ENCODE measurements at regions not wholly inside any gene's neighbourhood (a gene's known extent, or its start where the extent isn't known, plus 50 kb on each side); places are given as distances from the start of the nearest gene placed in this dataset.
"Not testable (repeated sequence)": the region's sequence is repeated elsewhere in the genome, so short reads cannot be mapped to it uniquely, and the experiment has no call there.

- ATAC-seq (ENCODE audit: insufficient read depth, low read depth) (no peak), DNase-seq (no peak)
- Histone ChIP-seq H3K4me1 (ENCODE audit: insufficient read depth, low read length) (no peaks in the 10 kb centered on the region), H2AFZ (ENCODE audit: low read depth, low read length) (no peak overlapping the region), H3K4me2 (ENCODE audit: insufficient read depth, low read length) (no peak overlapping the region), H3K36me3 (ENCODE audit: insufficient read depth, low read length) (no peaks in the 10 kb centered on the region), H4K20me1 (ENCODE audit: insufficient read depth, low read length) (no peaks in the 10 kb centered on the region), H3K9me3 (ENCODE audit: insufficient read depth, low read length, severe bottlenecking) (peaks cover 5% of the 10 kb centered on the region), H3K4me3 (ENCODE audit: low read depth in 1 of 2, low read length in 2 of 2) (no peak overlapping the region), H3K9ac (ENCODE audit: low read depth, low read length) (no peak overlapping the region), H3K79me2 (ENCODE audit: insufficient read depth, low read length) (no peaks in the 10 kb centered on the region), H3K27ac (ENCODE audit: low read length) (no peak overlapping the region), H3K27me3 (ENCODE audit: insufficient read depth, low read length, poor library complexity) (no peaks in the 10 kb centered on the region)
- TF ChIP-seq EZH2 (IDR thresholded peaks at IDR 0.05; ENCODE audit: borderline replicate concordance, low read depth, low read length, severe bottlenecking) (no peak), CTCF (IDR thresholded peaks at IDR 0.05; ENCODE audit: borderline replicate concordance, extremely low read depth, low read length, poor library complexity, severe bottlenecking) (no peak)
Observed at GRCh38 chr3:18704326-18704725, 279.2 kb upstream of the SATB1 start.

GRCh38 chr3:18703798-18704197 is 278.7 kb upstream of the SATB1 start:
- H3K4me3 ChIP-seq (ENCODE audit: low read depth in 1 of 2, low read length in 2 of 2): no peak overlapping the region

GRCh38 chr3:18693588-18694329 is 268.6 kb upstream of the SATB1 start:
- not testable (repeated sequence) for H3K9me3 ChIP-seq (ENCODE audit: insufficient read depth, low read length, severe bottlenecking); H3K27ac ChIP-seq (ENCODE audit: low read length); H3K4me1 ChIP-seq (ENCODE audit: insufficient read depth, low read length); H3K9ac ChIP-seq (ENCODE audit: low read depth, low read length); DNase-seq; H2AFZ ChIP-seq (ENCODE audit: low read depth, low read length); H3K4me3 ChIP-seq (ENCODE audit: low read depth in 1 of 2, low read length in 2 of 2); H4K20me1 ChIP-seq (ENCODE audit: insufficient read depth, low read length); H3K36me3 ChIP-seq (ENCODE audit: insufficient read depth, low read length); H3K79me2 ChIP-seq (ENCODE audit: insufficient read depth, low read length); H3K4me2 ChIP-seq (ENCODE audit: insufficient read depth, low read length); ATAC-seq (ENCODE audit: insufficient read depth, low read depth); H3K27me3 ChIP-seq (ENCODE audit: insufficient read depth, low read length, poor library complexity)

More at GRCh38 chr3:18703798-18704197, 278.7 kb upstream of the SATB1 start:
- H3K9me3 ChIP-seq (ENCODE audit: insufficient read depth, low read length, severe bottlenecking): peaks cover 5% of the 10 kb centered on the region
- no peaks in the 10 kb centered on the region for H3K36me3 ChIP-seq (ENCODE audit: insufficient read depth, low read length)
- H4K20me1 ChIP-seq (ENCODE audit: insufficient read depth, low read length): no peaks in the 10 kb centered on the region
- H3K9ac ChIP-seq (ENCODE audit: low read depth, low read length): no peak overlapping the region
- no peak overlapping the region for H2AFZ ChIP-seq (ENCODE audit: low read depth, low read length)
- no peaks in the 10 kb centered on the region for H3K79me2 ChIP-seq (ENCODE audit: insufficient read depth, low read length)
- no peak for DNase-seq
- TF ChIP-seq EZH2 (IDR thresholded peaks at IDR 0.05; ENCODE audit: borderline replicate concordance, low read depth, low read length, severe bottlenecking) (no peak), CTCF (IDR thresholded peaks at IDR 0.05; ENCODE audit: borderline replicate concordance, extremely low read depth, low read length, poor library complexity, severe bottlenecking) (no peak)
- H3K4me1 ChIP-seq (ENCODE audit: insufficient read depth, low read length): no peaks in the 10 kb centered on the region
- H3K27me3 ChIP-seq (ENCODE audit: insufficient read depth, low read length, poor library complexity): no peaks in the 10 kb centered on the region
- H3K27ac ChIP-seq (ENCODE audit: low read length): no peak overlapping the region
- ATAC-seq (ENCODE audit: insufficient read depth, low read depth): no peak
- H3K4me2 ChIP-seq (ENCODE audit: insufficient read depth, low read length): no peak overlapping the region

GRCh38 chr3:18687286-18687685 is 262.1 kb upstream of the SATB1 start:
- Histone ChIP-seq H3K79me2 (ENCODE audit: insufficient read depth, low read length) (no peaks in the 10 kb centered on the region), H3K4me1 (ENCODE audit: insufficient read depth, low read length) (no peaks in the 10 kb centered on the region), H3K36me3 (ENCODE audit: insufficient read depth, low read length) (no peaks in the 10 kb centered on the region), H3K4me3 (ENCODE audit: low read depth in 1 of 2, low read length in 2 of 2) (no peak overlapping the region), H2AFZ (ENCODE audit: low read depth, low read length) (no peak overlapping the region), H3K9me3 (ENCODE audit: insufficient read depth, low read length, severe bottlenecking) (no peaks in the 10 kb centered on the region), H3K9ac (ENCODE audit: low read depth, low read length) (no peak overlapping the region), H3K4me2 (ENCODE audit: insufficient read depth, low read length) (no peak overlapping the region), H3K27me3 (ENCODE audit: insufficient read depth, low read length, poor library complexity) (no peaks in the 10 kb centered on the region), H3K27ac (ENCODE audit: low read length) (no peak overlapping the region), H4K20me1 (ENCODE audit: insufficient read depth, low read length) (no peaks in the 10 kb centered on the region)
- ATAC-seq (ENCODE audit: insufficient read depth, low read depth) (no peak), DNase-seq (no peak)
- TF ChIP-seq EZH2 (IDR thresholded peaks at IDR 0.05; ENCODE audit: borderline replicate concordance, low read depth, low read length, severe bottlenecking) (no peak), CTCF (IDR thresholded peaks at IDR 0.05; ENCODE audit: borderline replicate concordance, extremely low read depth, low read length, poor library complexity, severe bottlenecking) (no peak)

All from DND-41 (cell line).